Liver (tissue), 8 donors: ENCODE measurements at regions not wholly inside any gene's neighbourhood (a gene's known extent, or its start where the extent isn't known, plus 50 kb on each side); places are given as distances from the start of the nearest gene placed in this dataset.

Experiments used
- DNase-seq: peaks from one replicate; pipeline ENCODE4 v3.0.0-alpha.2; 2017; ENCODE audit warnings: low spot score
- H3K27ac ChIP-seq, 2 donors: one replicate each; pipeline ENCODE4 v1.7.0; 2013; ENCODE audit warnings: inconsistent platforms in 2 of 2, low read length in 2 of 2, control low read depth in 1 of 2, low read depth in 1 of 2, mild to moderate bottlenecking in 1 of 2
- H3K27me3 ChIP-seq, 4 donors: one replicate each; pipeline versions ENCODE4 v1.6.1 to v1.7.0; 2013; ENCODE audit warnings: low read length in 3 of 4, inconsistent platforms in 1 of 4, mild to moderate bottlenecking in 1 of 4, moderate library complexity in 1 of 4; ENCODE audit not compliant: control insufficient read depth in 4 of 4, insufficient read depth in 4 of 4
- H3K36me3 ChIP-seq, 4 donors: one replicate each; pipeline versions ENCODE4 v1.6.1 to v1.7.0; 2013; ENCODE audit warnings: low read length in 3 of 4, mild to moderate bottlenecking in 3 of 4, low read depth in 1 of 4, moderate library complexity in 1 of 4; ENCODE audit not compliant: control insufficient read depth in 4 of 4, insufficient read depth in 3 of 4
- H3K4me1 ChIP-seq, 4 donors: one replicate each; pipeline versions ENCODE4 v1.6.1 to v1.7.0; 2013; ENCODE audit warnings: low read length in 3 of 4, mild to moderate bottlenecking in 3 of 4, moderate library complexity in 1 of 4; ENCODE audit not compliant: control insufficient read depth in 4 of 4, insufficient read depth in 4 of 4
- H3K4me3 ChIP-seq, 3 donors: one replicate each; pipeline versions ENCODE4 v1.6.1 to v1.7.0; 2013; ENCODE audit warnings: low read length in 3 of 3, control low read depth in 1 of 3, low read depth in 1 of 3, mild to moderate bottlenecking in 1 of 3
- H3K9ac ChIP-seq, 2 donors: one replicate each; pipeline ENCODE4 v1.7.0; 2013; ENCODE audit warnings: low read length in 2 of 2, mild to moderate bottlenecking in 2 of 2, moderate library complexity in 2 of 2, control low read depth in 1 of 2, low read depth in 1 of 2
- H3K9me3 ChIP-seq, 4 donors: one replicate each; pipeline versions ENCODE4 v1.6.1 to v1.7.0; 2013; ENCODE audit warnings: low read length in 3 of 4; ENCODE audit not compliant: control insufficient read depth in 4 of 4
- ATF3 ChIP-seq: IDR thresholded peaks from 2 replicates; pipeline ENCODE4 v1.6.1; 2016; ENCODE audit warnings: antibody characterized with exemption
- CTCF ChIP-seq: fragments of 150-350 bp; IDR thresholded peaks from 2 replicates; pipeline ENCODE4 v1.5.1; 2017; ENCODE audit warnings: improper control_type of control experiment, low read depth, low read length; ENCODE audit not compliant: missing input control
- EGR1 ChIP-seq, 2 donors: IDR thresholded peaks; 2 replicates each; pipeline ENCODE4 v1.6.1; 2016 to 2018; ENCODE audit warnings: antibody characterized with exemption in 2 of 2, low read depth in 2 of 2
- FOXA1 ChIP-seq: IDR thresholded peaks from 2 replicates; pipeline ENCODE4 v1.6.1; 2016; ENCODE audit warnings: antibody characterized with exemption
- FOXA2 ChIP-seq: IDR thresholded peaks from 2 replicates; pipeline ENCODE4 v1.6.1; 2016; ENCODE audit warnings: antibody characterized with exemption
- GABPA ChIP-seq, 2 donors: IDR thresholded peaks in 1 of 2; conservative IDR thresholded peaks in 1 of 2; 2 replicates each; pipeline ENCODE4 v1.6.1; 2016; ENCODE audit warnings: antibody characterized with exemption in 2 of 2, mild to moderate bottlenecking in 1 of 2, moderate library complexity in 1 of 2
- HNF4A ChIP-seq, 2 donors: conservative IDR thresholded peaks; 2 replicates each; pipeline ENCODE4 v1.6.1; 2016; ENCODE audit warnings: antibody characterized with exemption in 2 of 2, mild to moderate bottlenecking in 2 of 2
- HNF4G ChIP-seq: IDR thresholded peaks from 2 replicates; pipeline ENCODE4 v1.6.1; 2016; ENCODE audit warnings: antibody characterized with exemption
- JUND ChIP-seq, 2 donors: IDR thresholded peaks; 2 replicates each; pipeline ENCODE4 v1.6.1; 2016; ENCODE audit warnings: antibody characterized with exemption in 2 of 2
- MAX ChIP-seq: IDR thresholded peaks from 2 replicates; pipeline ENCODE4 v1.6.1; 2016; ENCODE audit warnings: antibody characterized with exemption
- NR2F2 ChIP-seq: IDR thresholded peaks from 2 replicates; pipeline ENCODE4 v1.6.1; 2016; ENCODE audit warnings: antibody characterized with exemption
- RAD21 ChIP-seq, 2 donors: IDR thresholded peaks; 2 replicates each; pipeline ENCODE4 v1.6.1; 2016; ENCODE audit warnings: antibody characterized with exemption in 2 of 2, mild to moderate bottlenecking in 2 of 2
- REST ChIP-seq: IDR thresholded peaks from 2 replicates; pipeline ENCODE4 v1.6.1; 2016; ENCODE audit warnings: antibody characterized with exemption, mild to moderate bottlenecking
- RXRA ChIP-seq, 2 donors: IDR thresholded peaks; 2 replicates each; pipeline ENCODE4 v1.6.1; 2017 to 2018; ENCODE audit warnings: antibody characterized with exemption in 2 of 2, mild to moderate bottlenecking in 1 of 2
- SP1 ChIP-seq: IDR thresholded peaks from 2 replicates; pipeline ENCODE4 v1.6.1; 2018; ENCODE audit warnings: antibody characterized with exemption, mild to moderate bottlenecking
- TAF1 ChIP-seq: conservative IDR thresholded peaks from 2 replicates; pipeline ENCODE4 v1.6.1; 2016; ENCODE audit warnings: antibody characterized with exemption, mild to moderate bottlenecking
- YY1 ChIP-seq: IDR thresholded peaks from 2 replicates; pipeline ENCODE4 v1.6.1; 2016; ENCODE audit warnings: antibody characterized with exemption, mild to moderate bottlenecking
- ZBTB33 ChIP-seq: IDR thresholded peaks from 2 replicates; pipeline ENCODE4 v1.6.1; 2016; ENCODE audit warnings: antibody characterized with exemption
- WGBS: extraction: QIAGEN DNeasy Blood & Tissue Kit; methylation state at CpG from one replicate; pipeline ENCODE4 v1.1.7; 2013; 5-methylcytosine and 5-hydroxymethylcytosine counted together
- donor health status: healthy.
- donor health status: healthy.
- donor health status: healthy.
- donor health status: healthy.
- donor health status: healthy.

GRCh38 chr10:28359334-28359733, 56.5 kb upstream of the MPP7 start:
- 98% methylated on average over 3 of the region's 3 CpGs for WGBS
- TF ChIP-seq GABPA (IDR thresholded peaks at IDR 0.05 in 1 of 2, conservative IDR thresholded peaks at IDR 0.05 in 1 of 2) (no peak), TAF1 (no peak), FOXA1 (no peak), EGR1 (IDR thresholded peaks at IDR 0.05; ENCODE audit: low read depth in 2 of 2) (no peak), HNF4A (conservative IDR thresholded peaks at IDR 0.05) (no peak), HNF4G (no peak), REST (no peak)
- H3K9me3 ChIP-seq, result no peaks in the 10 kb centered on the region

GRCh38 chr10:28360175-28360574, 57.3 kb upstream of the MPP7 start:
- 71% methylated on average over 4 of the region's 4 CpGs for WGBS
- no peaks in the 10 kb centered on the region for H3K36me3 ChIP-seq
- DNase-seq, result no peak
- TF ChIP-seq JUND (IDR thresholded peaks at IDR 0.05), result no peak
- peak; percentile 13 to 53 for TF ChIP-seq HNF4A (conservative IDR thresholded peaks at IDR 0.05)
- H3K4me3 ChIP-seq, result no peak overlapping the region
- H3K27me3 ChIP-seq, result no peaks in the 10 kb centered on the region
- H3K4me1 ChIP-seq, result no peaks in the 10 kb centered on the region
- H3K27ac ChIP-seq, result no peak overlapping the region
- no peak overlapping the region for H3K9ac ChIP-seq
- no peaks in the 10 kb centered on the region for H3K9me3 ChIP-seq

More at GRCh38 chr10:28359334-28359733, 56.5 kb upstream of the MPP7 start:
- Histone ChIP-seq H3K4me3 (no peak overlapping the region), H3K27me3 (no peaks in the 10 kb centered on the region), H3K36me3 (no peaks in the 10 kb centered on the region), H3K27ac (no peak overlapping the region), H3K4me1 (no peaks in the 10 kb centered on the region), H3K9ac (no peak overlapping the region)
- DNase-seq, result no peak

GRCh38 chr10:28363376-28363775, 60.5 kb upstream of the MPP7 start:
- Histone ChIP-seq H3K4me3 (no peak overlapping the region), H3K27me3 (no peaks in the 10 kb centered on the region), H3K27ac (no peak overlapping the region), H3K4me1 (peaks cover 0 to 11% (median 6%) of the 10 kb centered on the region in 4 donors), H3K36me3 (no peaks in the 10 kb centered on the region), H3K9ac (no peak overlapping the region), H3K9me3 (no peaks in the 10 kb centered on the region)
- DNase-seq, result no peak
- TF ChIP-seq GABPA (IDR thresholded peaks at IDR 0.05 in 1 of 2, conservative IDR thresholded peaks at IDR 0.05 in 1 of 2) (no peak), RXRA (IDR thresholded peaks at IDR 0.05) (no peak), CTCF (no peak), ATF3 (no peak), REST (no peak), TAF1 (no peak), SP1 (no peak), YY1 (no peak), NR2F2 (no peak), ZBTB33 (no peak), FOXA2 (no peak), FOXA1 (no peak), RAD21 (IDR thresholded peaks at IDR 0.05) (no peak), HNF4G (no peak), MAX (no peak)
